DMS53 treated with DMSO at 0.1 percent for 48 hours (cell line): ENCODE measurements at regions not wholly inside any gene's neighbourhood (a gene's known extent, or its start where the extent isn't known, plus 50 kb on each side); places are given as distances from the start of the nearest gene placed in this dataset.

Experiments used
- DNase-seq: peaks from one replicate; lab custom pipeline; 2025; ENCODE audit not compliant: unreplicated experiment; lab: John Stamatoyannopoulos, UW

DNA sequence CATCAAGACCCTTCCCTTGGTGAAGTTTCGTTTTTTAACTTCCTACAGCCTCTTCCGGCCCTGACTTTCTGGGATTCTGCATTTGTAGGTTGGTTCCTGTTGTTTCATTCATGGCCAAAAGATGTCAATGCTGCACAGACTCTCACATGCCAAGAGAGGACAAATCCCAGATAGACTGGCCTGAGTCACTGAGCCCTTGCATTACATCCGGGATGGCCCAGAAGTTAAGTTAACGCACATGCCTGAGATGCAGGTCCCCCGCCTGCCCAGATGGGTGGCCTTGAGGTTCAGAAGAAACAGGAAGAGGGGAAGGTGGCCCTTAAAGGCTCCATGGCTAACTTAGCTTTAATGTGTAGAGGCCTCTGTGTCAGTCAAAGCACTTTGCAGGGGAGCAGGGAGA, 51.6 kb upstream of the SRGAP3 start:
- no peak for DNase-seq

DNA sequence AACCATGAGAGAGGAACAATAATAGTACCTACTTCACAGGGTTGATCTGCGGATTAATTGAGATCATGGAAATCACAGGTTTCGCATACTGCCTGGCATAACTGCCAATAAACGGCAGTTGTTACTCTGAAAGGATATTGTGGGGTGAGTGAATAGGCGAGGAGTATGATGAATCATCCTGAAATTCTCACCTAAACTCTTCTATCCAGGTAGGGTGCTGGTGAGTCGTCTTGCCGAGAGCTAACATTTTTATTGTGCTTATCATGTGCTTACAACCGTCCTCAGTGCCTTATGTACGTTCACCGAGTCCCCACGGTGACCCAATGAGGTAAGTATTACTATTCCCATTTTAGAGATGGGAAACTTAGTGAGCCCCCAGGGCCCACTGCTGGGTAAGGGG, 52.4 kb upstream of the SRGAP3 start:
- no peak for DNase-seq

DNA sequence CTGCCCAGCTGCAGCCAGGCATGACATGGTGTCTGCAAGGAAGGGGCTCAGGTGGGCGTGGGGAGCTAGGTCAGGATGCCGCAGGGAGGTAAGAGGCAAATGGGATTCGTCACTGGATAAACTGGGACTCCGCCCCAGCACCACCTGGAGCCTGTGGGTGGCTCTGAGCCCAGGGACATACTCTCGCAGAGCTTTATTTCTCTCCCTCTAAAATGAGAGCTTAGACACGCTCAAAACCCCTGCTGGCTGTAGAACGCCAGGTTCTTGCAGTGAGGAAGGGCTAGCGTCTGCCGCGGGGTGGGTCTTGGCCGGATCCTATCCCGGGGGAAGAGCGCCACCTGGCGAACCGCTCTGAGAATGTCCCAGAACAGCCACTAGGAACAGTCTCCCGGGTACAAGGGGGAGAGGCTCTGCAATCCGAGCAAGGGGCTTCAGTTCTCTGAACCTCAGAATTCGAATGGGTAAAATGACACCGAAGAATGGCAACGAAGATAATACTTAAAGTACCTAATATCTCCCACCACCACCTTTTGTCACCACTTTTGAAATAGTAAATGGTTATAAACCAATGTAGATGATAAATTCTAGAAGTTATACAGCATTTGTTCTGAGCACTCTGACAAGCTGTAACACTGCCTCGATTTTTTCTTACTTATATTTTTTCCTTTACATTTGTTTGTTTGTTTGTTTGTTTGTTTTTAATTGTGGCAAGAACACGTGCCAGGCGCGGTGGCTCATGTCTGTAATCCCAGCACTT, 53.2 kb upstream of the SRGAP3 start:
- DNase-seq: peak; percentile 2

DNA sequence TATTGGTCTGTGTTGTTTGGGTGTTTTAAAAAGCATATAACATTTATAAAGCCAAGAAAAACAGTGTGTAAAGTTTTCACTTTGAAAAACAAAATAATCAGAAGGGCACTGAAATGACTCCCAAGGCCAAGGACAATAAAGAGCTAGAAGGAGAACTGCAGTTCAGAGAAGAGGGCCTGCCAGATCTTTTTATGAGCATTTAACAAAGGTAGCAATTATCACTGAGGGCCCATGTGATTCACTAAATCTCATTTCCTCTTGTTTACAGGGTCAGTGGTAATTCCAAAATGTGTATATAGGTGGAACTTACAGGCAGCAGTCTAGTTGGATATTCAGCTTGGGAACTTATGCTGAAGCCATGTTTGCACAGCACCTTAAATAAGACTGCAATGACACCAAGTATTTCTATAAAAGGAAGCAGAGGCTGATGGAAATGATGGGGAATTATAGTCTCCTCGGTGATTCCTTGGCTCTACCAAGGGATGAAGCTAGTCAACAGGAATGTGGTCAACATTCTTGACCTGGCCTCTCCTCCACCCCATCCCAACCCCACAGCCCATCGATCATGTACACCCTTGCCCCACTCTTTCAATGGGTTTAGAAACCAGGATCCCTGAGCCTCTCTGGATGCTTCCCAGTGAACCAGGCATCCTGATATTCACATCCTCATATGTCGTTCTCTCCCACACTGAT, 54.4 kb upstream of the THUMPD3 start:
- no peak for DNase-seq

DNA sequence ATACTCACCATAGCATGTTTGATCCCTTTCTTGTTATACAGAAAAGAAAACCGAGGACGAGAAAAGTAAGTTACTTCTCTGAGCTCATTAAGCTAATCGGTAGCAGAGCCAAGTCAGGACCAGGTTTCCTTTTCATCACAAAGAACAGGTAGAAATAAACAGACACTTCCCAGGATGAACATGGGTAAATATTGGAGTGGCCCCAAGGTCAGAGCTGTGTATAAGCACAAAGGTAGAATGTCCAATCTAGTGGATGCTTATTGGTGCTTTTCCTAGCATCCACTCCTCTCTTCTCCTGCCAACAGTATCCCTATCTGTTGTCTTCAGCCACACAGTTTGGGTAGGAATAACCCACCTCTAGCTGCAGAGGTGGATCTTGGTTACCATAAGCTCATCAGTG, 52.8 kb upstream of the THUMPD3 start:
- DNase-seq: no peak

DNA sequence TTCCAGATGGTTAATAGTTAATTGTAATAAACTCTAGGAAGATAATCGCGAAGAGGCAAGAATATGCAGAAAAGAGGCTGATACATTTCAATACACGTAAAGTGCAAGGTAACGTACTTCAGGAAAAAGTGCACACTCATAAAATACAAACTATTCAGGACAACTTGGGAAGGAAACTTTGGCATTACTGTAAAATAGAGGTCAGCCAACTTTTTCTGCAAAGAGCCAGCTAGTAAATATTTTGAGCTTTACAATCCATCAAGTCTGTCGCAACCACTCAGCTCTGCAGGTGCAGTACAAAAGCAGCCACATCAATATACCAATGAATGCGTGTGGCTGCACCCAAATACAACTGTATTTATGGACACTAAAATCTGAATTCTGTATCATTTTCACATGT, 51.6 kb upstream of the THUMPD3 start:
- DNase-seq: no peak
